ENCODE measurements at regions not wholly inside any gene's neighbourhood (a gene's known extent, or its start where the extent isn't known, plus 50 kb on each side); places are given as distances from the start of the nearest gene placed in this dataset.

GRCh38 chr1:56376188-56376984 lies 203.0 kb downstream of the PLPP3 start (continued):
- TF ChIP-seq RFX5 (IDR thresholded peaks at IDR 0.05): no peak

GRCh38 chr1:56375326-56375804 lies 204.0 kb downstream of the PLPP3 start:
- POLR2A ChIA-PET: no interaction called here
- peak in 1 of 2 experiments; percentile 9 for DNase-seq (ENCODE audit: low read depth in 1 of 2, low spot score in 1 of 2)
- 24% methylated on average over 5 of the region's 5 CpGs for WGBS (ENCODE audit: missing lambda C conversion rate)
- H3K4me3 ChIP-seq: no peak overlapping the region
- H3K4me1 ChIP-seq: peaks cover 28% of the 10 kb centered on the region
- FAIRE-seq: no peak
- peak overlapping the region in 1 of 2 experiments; percentile 56; a peak in 2 of 6 replicates for H3K27ac ChIP-seq
- H3K9me3 ChIP-seq: no peaks in the 10 kb centered on the region
- CTCF ChIA-PET: no interaction called here
- ATAC-seq: peak; percentile 30 to 59; a peak in 3 of 6 replicates
- no peak for TF ChIP-seq ESRRA (IDR thresholded peaks at IDR 0.05; ENCODE audit: borderline replicate concordance, low read length)
- TF ChIP-seq HDAC2 (IDR thresholded peaks at IDR 0.05): no peak
- H3K4me2 ChIP-seq: peak overlapping the region; percentile 20

GRCh38 chr1:56374026-56374974 lies 205.1 kb downstream of the PLPP3 start:
- ChIA-PET CTCF (no interaction called here), POLR2A (no interaction called here)
- H3K27ac ChIP-seq: peak overlapping the region in 1 of 2 experiments; percentile 63; a peak in 4 of 6 replicates
- DNase-seq (ENCODE audit: low read depth in 1 of 2, low spot score in 1 of 2): peak in 1 of 2 experiments; percentile 9
- peak; percentile 50 to 78; a peak in 4 of 6 replicates for ATAC-seq
- peak overlapping the region; percentile 20; the same call in 2 of the 3 replicates for H3K4me2 ChIP-seq
- H3K9me3 ChIP-seq: no peaks in the 10 kb centered on the region
- no peak for FAIRE-seq
- 64% methylated on average over 14 of the region's 14 CpGs for WGBS (ENCODE audit: missing lambda C conversion rate)
- TF ChIP-seq JUN (IDR thresholded peaks at IDR 0.05) (no peak), RAD21 (conservative IDR thresholded peaks at IDR 0.05 in 1 of 2, IDR thresholded peaks at IDR 0.05 in 1 of 2) (no peak), NPAS2 (CRISPR knock-in tag; IDR thresholded peaks at IDR 0.05; ENCODE audit: borderline replicate concordance) (no peak), GATA3 (IDR thresholded peaks at IDR 0.05; ENCODE audit: borderline replicate concordance) (no peak), CBX8 (IDR thresholded peaks at IDR 0.05) (no peak), CEBPB (IDR thresholded peaks at IDR 0.05) (no peak), MAZ (IDR thresholded peaks at IDR 0.05; ENCODE audit: borderline replicate concordance, low read depth, low read length) (no peak)
- H3K4me1 ChIP-seq: peaks cover 28% of the 10 kb centered on the region
- no peak overlapping the region for H3K4me3 ChIP-seq

GRCh38 chr1:56370513-56370912 lies 208.8 kb downstream of the PLPP3 start:
- Histone ChIP-seq H3K4me1 (peaks cover 17% of the 10 kb centered on the region), H3K27ac (no peak overlapping the region), H3K4me3 (no peak overlapping the region), H3K9me3 (no peaks in the 10 kb centered on the region), H3K4me2 (no peak overlapping the region)
- no peak for TF ChIP-seq RFX5 (IDR thresholded peaks at IDR 0.05)
- CTCF ChIA-PET: interaction anchor here (1.0 kb wide), 1 partner anchor 9 kb away, joined by 3 read pairs; no protein-coding TSS in a partner anchor
- 88% methylated on average over 6 of the region's 6 CpGs for WGBS (ENCODE audit: missing lambda C conversion rate)
- FAIRE-seq (no peak), ATAC-seq (no peak), DNase-seq (ENCODE audit: low read depth in 1 of 2, low spot score in 1 of 2) (no peak)
- POLR2A ChIA-PET: interaction anchor here (0.6 kb wide), 1 partner anchor 92 kb away, joined by 5 read pairs; no protein-coding TSS in a partner anchor

GRCh38 chr1:56363007-56363770 lies 216.2 kb downstream of the PLPP3 start:
- CTCF ChIA-PET: no interaction called here
- Histone ChIP-seq H3K9me3 (no peaks in the 10 kb centered on the region), H3K4me3 (no peak overlapping the region), H3K27ac (no peak overlapping the region), H3K4me1 (0 out of 3 replicates have a peak, but pooled peaks cover 9% of the 10 kb centered on the region), H3K4me2 (no peak overlapping the region)
- TF ChIP-seq MAZ (IDR thresholded peaks at IDR 0.05; ENCODE audit: borderline replicate concordance, low read depth, low read length) (no peak), RARB (CRISPR knock-in tag; IDR thresholded peaks at IDR 0.05) (no peak), EP300 (IDR thresholded peaks at IDR 0.05) (no peak), ZC3H11A (IDR thresholded peaks at IDR 0.05) (no peak), TP53 (CRISPR knock-in tag; IDR thresholded peaks at IDR 0.05) (no peak), NFE2L2 (conservative IDR thresholded peaks at IDR 0.05; ENCODE audit: low read length) (no peak), CHD4 (IDR thresholded peaks at IDR 0.05; ENCODE audit: borderline replicate concordance) (no peak), NPAS2 (CRISPR knock-in tag; IDR thresholded peaks at IDR 0.05; ENCODE audit: borderline replicate concordance) (no peak), PBX3 (IDR thresholded peaks at IDR 0.05) (no peak), CTCF (IDR thresholded peaks at IDR 0.05) (no peak), RCOR1 (IDR thresholded peaks at IDR 0.05; ENCODE audit: low read depth, low read length) (no peak), MAFK (IDR thresholded peaks at IDR 0.05; ENCODE audit: partially characterized antibody) (no peak)
- FAIRE-seq: no peak
- ATAC-seq: no peak
- POLR2A ChIA-PET: no interaction called here
- 87% methylated on average over 7 of the region's 7 CpGs for WGBS (ENCODE audit: missing lambda C conversion rate)
- no peak for DNase-seq (ENCODE audit: low read depth in 1 of 2, low spot score in 1 of 2)
